ENCODE measurements at regions not wholly inside any gene's neighbourhood (a gene's known extent, or its start where the extent isn't known, plus 50 kb on each side); places are given as distances from the start of the nearest gene placed in this dataset.

- no peak overlapping the region for H3K4me3 ChIP-seq (ENCODE audit: low read depth, low read length)
- no peak for TF ChIP-seq CTCF (conservative IDR thresholded peaks at IDR 0.05; ENCODE audit: low read depth, low read length)
- DNase-seq (ENCODE audit: low read depth): no peak
Observed at GRCh38 chr1:110734133-110734680, 59.5 kb upstream of the KCNA3 start.

GRCh38 chr1:110731529-110731928, 56.8 kb upstream of the KCNA3 start:
- no peak for DNase-seq (ENCODE audit: low read depth)
- no peak overlapping the region for H3K4me3 ChIP-seq (ENCODE audit: low read depth, low read length)
- TF ChIP-seq CTCF (conservative IDR thresholded peaks at IDR 0.05; ENCODE audit: low read depth, low read length): no peak

- no peak for TF ChIP-seq CTCF (conservative IDR thresholded peaks at IDR 0.05; ENCODE audit: low read depth, low read length)
- DNase-seq (ENCODE audit: low read depth): no peak
- no peak overlapping the region for H3K4me3 ChIP-seq (ENCODE audit: low read depth, low read length)
Observed at GRCh38 chr1:110728388-110729001, 53.8 kb upstream of the KCNA3 start.

GRCh38 chr1:110727246-110727645, 52.5 kb upstream of the KCNA3 start:
- no peak for TF ChIP-seq CTCF (conservative IDR thresholded peaks at IDR 0.05; ENCODE audit: low read depth, low read length)
- DNase-seq (ENCODE audit: low read depth): no peak
- H3K4me3 ChIP-seq (ENCODE audit: low read depth, low read length): no peak overlapping the region

DNA sequence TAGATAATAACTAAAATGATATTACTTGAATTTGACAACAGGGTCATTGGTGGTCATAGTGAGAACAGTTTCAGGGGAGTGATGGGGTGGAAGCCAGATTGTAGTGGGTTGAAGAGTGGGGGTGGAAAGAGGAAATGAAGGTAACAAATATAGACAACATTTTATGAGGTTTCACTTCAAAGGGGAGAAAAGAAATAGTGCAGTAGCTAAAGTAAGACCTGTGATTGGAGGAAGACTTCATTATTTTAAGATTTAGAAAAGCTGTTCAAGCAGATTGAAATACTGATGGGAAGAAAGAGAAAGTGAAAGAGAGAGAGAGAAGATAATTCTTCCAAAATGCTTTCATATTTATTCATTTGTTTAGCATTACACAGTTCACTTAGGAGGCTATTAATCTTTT, 52.0 kb upstream of the KCNA3 start:
- H3K4me3 ChIP-seq (ENCODE audit: low read depth, low read length): no peak overlapping the region
- no peak for TF ChIP-seq CTCF (conservative IDR thresholded peaks at IDR 0.05; ENCODE audit: low read depth, low read length)
- DNase-seq (ENCODE audit: low read depth): no peak

Data from epithelial cell of proximal tubule (primary cell).